GM19023 (cell line): ENCODE measurements at regions not wholly inside any gene's neighbourhood (a gene's known extent, or its start where the extent isn't known, plus 50 kb on each side); places are given as distances from the start of the nearest gene placed in this dataset.

Source experiments
- ATAC-seq: cut with Tn5 transposase; IDR thresholded peaks from one replicate; pipeline ENCODE4 v1.9.1; 2021; ENCODE audit warnings: mild to moderate bottlenecking, moderate library complexity; ENCODE audit not compliant: unreplicated experiment

- ATAC-seq: no peak
Observed at GRCh38 chr19:29263305-29264135, 50.6 kb upstream of the UQCRFS1 start.

GRCh38 chr19:29264897-29265296 lies 51.9 kb upstream of the UQCRFS1 start:
- ATAC-seq: no peak

- no peak for ATAC-seq
Observed at GRCh38 chr19:29265436-29265835, 52.5 kb upstream of the UQCRFS1 start.

- ATAC-seq: no peak
Observed at GRCh38 chr19:29266001-29266400, 53.0 kb upstream of the UQCRFS1 start.

GRCh38 chr19:29266603-29267002 lies 53.7 kb upstream of the UQCRFS1 start:
- ATAC-seq: no peak

- ATAC-seq: no peak
Observed at GRCh38 chr19:29267701-29268100, 54.8 kb upstream of the UQCRFS1 start.

GRCh38 chr19:29268103-29268502 lies 55.2 kb upstream of the UQCRFS1 start:
- ATAC-seq: no peak

- ATAC-seq: no peak
Observed at GRCh38 chr19:29268721-29269393, 55.9 kb upstream of the UQCRFS1 start.

- ATAC-seq: no peak
Observed at GRCh38 chr19:29269641-29270040, 56.7 kb upstream of the UQCRFS1 start.

- no peak for ATAC-seq
Observed at GRCh38 chr19:29271341-29271740, 58.4 kb upstream of the UQCRFS1 start.

GRCh38 chr19:29271911-29272310 lies 59.0 kb upstream of the UQCRFS1 start:
- no peak for ATAC-seq

GRCh38 chr19:29273000-29273640 lies 60.2 kb upstream of the UQCRFS1 start:
- ATAC-seq: no peak

GRCh38 chr19:29275266-29275665 lies 62.3 kb upstream of the UQCRFS1 start:
- ATAC-seq: no peak

GRCh38 chr19:29277102-29277501 lies 64.2 kb upstream of the UQCRFS1 start:
- ATAC-seq: peak; percentile 98

- ATAC-seq: no peak
Observed at GRCh38 chr19:29278716-29279115, 65.8 kb upstream of the UQCRFS1 start.

- ATAC-seq: no peak
Observed at GRCh38 chr19:29283366-29283765, 70.4 kb upstream of the UQCRFS1 start.

GRCh38 chr19:29285187-29285687 lies 72.3 kb upstream of the UQCRFS1 start:
- ATAC-seq: no peak

GRCh38 chr19:29285878-29286277 lies 72.9 kb upstream of the UQCRFS1 start:
- ATAC-seq: no peak

- no peak for ATAC-seq
Observed at GRCh38 chr19:29287061-29287460, 74.1 kb upstream of the UQCRFS1 start.

- no peak for ATAC-seq
Observed at GRCh38 chr19:29288256-29288655, 75.3 kb upstream of the UQCRFS1 start.

- no peak for ATAC-seq
Observed at GRCh38 chr19:29289020-29289419, 76.1 kb upstream of the UQCRFS1 start.

GRCh38 chr19:29290853-29291252 lies 77.9 kb upstream of the UQCRFS1 start:
- ATAC-seq: no peak
